SK-N-SH treated with all-trans-retinoic acid at 6 μM for 48 hours (cell line): ENCODE measurements at regions not wholly inside any gene's neighbourhood (a gene's known extent, or its start where the extent isn't known, plus 50 kb on each side); places are given as distances from the start of the nearest gene placed in this dataset.

Experiments
- ATAC-seq: fragments of 200-7000 bp; cut with Tn5 transposase; 3 replicates; pipeline ENCODE4 v1.9.1; 2020; ENCODE audit warnings: mild to moderate bottlenecking, moderate library complexity
- ARNTL ChIP-seq: fragments of 450-650 bp; formaldehyde crosslinking; IDR thresholded peaks from 2 replicates; pipeline ENCODE4 v1.5.0; 2020; ENCODE audit warnings: low read depth, mild to moderate bottlenecking, moderate library complexity, borderline replicate concordance
- BACH2 ChIP-seq: fragments of 250-450 bp; sonication (Bioruptor Pico); IDR thresholded peaks from 2 replicates; pipeline ENCODE4 v1.9.0; 2021; ENCODE audit warnings: mild to moderate bottlenecking, borderline replicate concordance
- CSDC2 ChIP-seq: fragments of 250-450 bp; sonication (Bioruptor Pico); IDR thresholded peaks from 2 replicates; pipeline ENCODE4 v1.5.0; 2020; ENCODE audit warnings: mild to moderate bottlenecking, moderate library complexity
- ESRRG ChIP-seq: fragments of 250-450 bp; sonication (Bioruptor Pico); IDR thresholded peaks from 2 replicates; pipeline ENCODE4 v1.6.1; 2021; ENCODE audit warnings: mild to moderate bottlenecking
- GLIS3 ChIP-seq: fragments of 250-450 bp; sonication (Bioruptor Pico); IDR thresholded peaks from 2 replicates; pipeline ENCODE4 v1.5.0; 2020; ENCODE audit warnings: mild to moderate bottlenecking, moderate library complexity
- ISL1 ChIP-seq: fragments of 250-450 bp; sonication (Bioruptor Pico); IDR thresholded peaks from 2 replicates; pipeline ENCODE4 v2.1.2; 2022; ENCODE audit warnings: mild to moderate bottlenecking, moderate library complexity
- OSR1 ChIP-seq: fragments of 250-450 bp; sonication (Bioruptor Pico); IDR thresholded peaks from 2 replicates; pipeline ENCODE4 v1.8.0; 2022; ENCODE audit warnings: moderate library complexity, mild to moderate bottlenecking, inconsistent platforms
- PPARA ChIP-seq: fragments of 250-450 bp; sonication (Bioruptor Pico); IDR thresholded peaks from 2 replicates; pipeline ENCODE4 v1.5.0; 2020; ENCODE audit warnings: mild to moderate bottlenecking, borderline replicate concordance
- RARB ChIP-seq: fragments of 250-450 bp; sonication (Bioruptor Pico); IDR thresholded peaks from 2 replicates; pipeline ENCODE4 v1.8.0; 2021; ENCODE audit warnings: mild to moderate bottlenecking, moderate library complexity
- SNAI2 ChIP-seq: fragments of 250-450 bp; sonication (Bioruptor Pico); IDR thresholded peaks from 2 replicates; pipeline ENCODE4 v1.5.0; 2020; ENCODE audit warnings: mild to moderate bottlenecking, moderate library complexity
- TCF4 ChIP-seq: fragments of 250-450 bp; sonication (Bioruptor Pico); IDR thresholded peaks from 2 replicates; pipeline ENCODE4 v1.8.0; 2021; ENCODE audit warnings: mild to moderate bottlenecking, moderate library complexity, borderline replicate concordance
- TOX ChIP-seq: fragments of 250-450 bp; sonication (Bioruptor Pico); IDR thresholded peaks from 2 replicates; pipeline ENCODE4 v1.8.0; 2021; ENCODE audit warnings: mild to moderate bottlenecking, moderate library complexity, borderline replicate concordance
- ZC3H10 ChIP-seq: fragments of 250-450 bp; sonication (Bioruptor Pico); IDR thresholded peaks from 2 replicates; pipeline ENCODE4 v1.5.1; 2021; ENCODE audit warnings: mild to moderate bottlenecking, moderate library complexity
- ZFP3 ChIP-seq: fragments of 250-450 bp; sonication (Bioruptor Pico); IDR thresholded peaks from 2 replicates; pipeline ENCODE4 v1.5.0; 2020; ENCODE audit warnings: mild to moderate bottlenecking, moderate library complexity
- ZFP30 ChIP-seq: fragments of 450-650 bp; formaldehyde crosslinking; IDR thresholded peaks from 2 replicates; pipeline ENCODE4 v1.5.0; 2022; ENCODE audit warnings: mild to moderate bottlenecking, moderate library complexity
- ZNF70 ChIP-seq: fragments of 450-650 bp; formaldehyde crosslinking; IDR thresholded peaks from 2 replicates; pipeline ENCODE4 v1.5.0; 2020; ENCODE audit warnings: mild to moderate bottlenecking, moderate library complexity
- ZNF8 ChIP-seq: fragments of 450-650 bp; formaldehyde crosslinking; IDR thresholded peaks from 2 replicates; pipeline ENCODE4 v1.5.0; 2020; ENCODE audit warnings: mild to moderate bottlenecking, moderate library complexity
- TF ChIP-seq, protein P1 (sequence below): fragments of 250-450 bp; sonication (Bioruptor Pico); IDR thresholded peaks from 2 replicates; pipeline ENCODE4 v1.8.0; 2021; ENCODE audit warnings: low read depth, mild to moderate bottlenecking, moderate library complexity, borderline replicate concordance
- TF ChIP-seq, protein P2 (sequence below): fragments of 250-450 bp; sonication (Bioruptor Pico); IDR thresholded peaks from 2 replicates; pipeline ENCODE4 v1.5.0; 2020; ENCODE audit warnings: mild to moderate bottlenecking, moderate library complexity
- TF ChIP-seq, protein P3 (sequence below): fragments of 250-450 bp; sonication (Bioruptor Pico); IDR thresholded peaks from 2 replicates; pipeline ENCODE4 v1.8.0; 2020; ENCODE audit warnings: mild to moderate bottlenecking, moderate library complexity, borderline replicate concordance
- TF ChIP-seq, protein P4 (sequence below): fragments of 250-450 bp; sonication (Bioruptor Pico); IDR thresholded peaks from 2 replicates; pipeline ENCODE4 v1.5.1; 2020; ENCODE audit warnings: low read depth, mild to moderate bottlenecking, moderate library complexity

DNA sequence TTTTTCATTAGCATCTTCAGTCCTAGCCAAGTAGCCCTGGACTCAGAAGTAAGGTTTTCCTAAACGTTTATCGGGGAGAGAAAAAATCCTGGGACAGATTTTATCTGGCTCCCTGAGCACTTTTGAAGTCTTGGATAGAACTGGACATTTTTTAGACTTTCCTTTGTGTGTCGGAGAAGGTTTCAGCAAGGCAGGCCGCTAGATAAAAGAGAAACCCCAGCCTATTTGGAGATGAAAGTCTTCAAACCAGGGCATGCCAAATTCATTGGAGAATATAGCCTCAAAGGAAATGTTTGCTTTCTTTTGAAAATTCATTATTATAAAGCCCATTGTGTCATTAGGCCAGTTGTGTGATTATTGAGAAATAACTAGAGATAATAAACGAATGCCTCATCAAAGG, 228.1 kb downstream of the BAMBI start:
- TF ChIP-seq ESRRG, result no peak
- TF ChIP-seq, protein P1, sequence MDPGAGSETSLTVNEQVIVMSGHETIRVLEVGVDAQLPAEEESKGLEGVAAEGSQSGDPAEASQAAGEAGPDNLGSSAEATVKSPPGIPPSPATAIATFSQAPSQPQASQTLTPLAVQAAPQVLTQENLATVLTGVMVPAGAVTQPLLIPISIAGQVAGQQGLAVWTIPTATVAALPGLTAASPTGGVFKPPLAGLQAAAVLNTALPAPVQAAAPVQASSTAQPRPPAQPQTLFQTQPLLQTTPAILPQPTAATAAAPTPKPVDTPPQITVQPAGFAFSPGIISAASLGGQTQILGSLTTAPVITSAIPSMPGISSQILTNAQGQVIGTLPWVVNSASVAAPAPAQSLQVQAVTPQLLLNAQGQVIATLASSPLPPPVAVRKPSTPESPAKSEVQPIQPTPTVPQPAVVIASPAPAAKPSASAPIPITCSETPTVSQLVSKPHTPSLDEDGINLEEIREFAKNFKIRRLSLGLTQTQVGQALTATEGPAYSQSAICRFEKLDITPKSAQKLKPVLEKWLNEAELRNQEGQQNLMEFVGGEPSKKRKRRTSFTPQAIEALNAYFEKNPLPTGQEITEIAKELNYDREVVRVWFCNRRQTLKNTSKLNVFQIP (CRISPR knock-in tag), result no peak
- no peak for TF ChIP-seq ZNF70 (CRISPR knock-in tag)
- no peak for TF ChIP-seq TCF4 (CRISPR knock-in tag)
- ATAC-seq, result no peak

DNA sequence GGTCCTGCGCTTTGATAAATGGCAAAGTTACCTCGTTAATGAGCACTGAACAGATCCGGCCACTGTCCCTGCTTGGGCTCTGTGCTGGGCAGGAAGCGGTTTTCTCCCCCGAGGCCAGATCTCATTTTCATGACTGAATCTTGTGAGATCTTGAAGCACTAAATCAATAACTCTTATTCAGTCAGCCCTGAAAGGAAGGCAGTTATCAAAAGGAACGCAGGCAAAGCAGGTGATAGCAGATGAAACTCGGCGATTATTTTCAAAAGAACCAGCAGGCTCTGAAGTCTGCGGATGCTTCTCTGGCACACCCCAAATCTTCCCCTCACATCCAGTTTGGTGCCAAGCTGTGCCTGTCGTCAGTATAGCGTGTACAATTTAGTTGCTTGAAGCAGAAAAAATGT, 228.7 kb downstream of the BAMBI start:
- peak; percentile 24; the same call in 1 of the 2 replicates for TF ChIP-seq TCF4 (CRISPR knock-in tag)
- TF ChIP-seq ESRRG, result no peak
- TF ChIP-seq, protein P2, sequence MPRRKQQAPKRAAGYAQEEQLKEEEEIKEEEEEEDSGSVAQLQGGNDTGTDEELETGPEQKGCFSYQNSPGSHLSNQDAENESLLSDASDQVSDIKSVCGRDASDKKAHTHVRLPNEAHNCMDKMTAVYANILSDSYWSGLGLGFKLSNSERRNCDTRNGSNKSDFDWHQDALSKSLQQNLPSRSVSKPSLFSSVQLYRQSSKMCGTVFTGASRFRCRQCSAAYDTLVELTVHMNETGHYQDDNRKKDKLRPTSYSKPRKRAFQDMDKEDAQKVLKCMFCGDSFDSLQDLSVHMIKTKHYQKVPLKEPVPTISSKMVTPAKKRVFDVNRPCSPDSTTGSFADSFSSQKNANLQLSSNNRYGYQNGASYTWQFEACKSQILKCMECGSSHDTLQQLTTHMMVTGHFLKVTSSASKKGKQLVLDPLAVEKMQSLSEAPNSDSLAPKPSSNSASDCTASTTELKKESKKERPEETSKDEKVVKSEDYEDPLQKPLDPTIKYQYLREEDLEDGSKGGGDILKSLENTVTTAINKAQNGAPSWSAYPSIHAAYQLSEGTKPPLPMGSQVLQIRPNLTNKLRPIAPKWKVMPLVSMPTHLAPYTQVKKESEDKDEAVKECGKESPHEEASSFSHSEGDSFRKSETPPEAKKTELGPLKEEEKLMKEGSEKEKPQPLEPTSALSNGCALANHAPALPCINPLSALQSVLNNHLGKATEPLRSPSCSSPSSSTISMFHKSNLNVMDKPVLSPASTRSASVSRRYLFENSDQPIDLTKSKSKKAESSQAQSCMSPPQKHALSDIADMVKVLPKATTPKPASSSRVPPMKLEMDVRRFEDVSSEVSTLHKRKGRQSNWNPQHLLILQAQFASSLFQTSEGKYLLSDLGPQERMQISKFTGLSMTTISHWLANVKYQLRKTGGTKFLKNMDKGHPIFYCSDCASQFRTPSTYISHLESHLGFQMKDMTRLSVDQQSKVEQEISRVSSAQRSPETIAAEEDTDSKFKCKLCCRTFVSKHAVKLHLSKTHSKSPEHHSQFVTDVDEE (CRISPR knock-in tag), result 0 out of 2 replicates have a peak, but pooled peaks have one; percentile 50
- ATAC-seq, result peak; percentile 52; the same call in 2 of the 3 replicates

DNA sequence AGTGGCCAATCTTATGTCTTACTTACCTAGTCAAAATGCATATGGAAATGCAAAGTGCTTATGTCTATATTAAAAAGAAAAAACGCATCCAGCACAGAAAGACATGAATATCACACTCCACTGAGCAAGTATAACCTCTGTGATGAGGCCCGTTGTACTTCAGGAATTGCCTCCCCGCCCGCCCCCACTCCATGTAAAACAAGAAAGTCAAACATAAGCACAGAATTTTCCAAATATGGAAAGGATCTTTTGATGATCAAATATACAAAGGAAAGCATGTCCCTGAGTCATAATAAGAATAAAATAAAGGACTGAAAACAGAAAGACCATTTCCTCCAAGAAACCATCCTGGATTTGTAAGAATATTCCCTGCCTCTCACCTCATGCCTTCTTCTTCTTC, 229.1 kb downstream of the BAMBI start:
- TF ChIP-seq RARB (CRISPR knock-in tag), result no peak
- TF ChIP-seq, protein P2 (CRISPR knock-in tag), result no peak
- TF ChIP-seq CSDC2 (CRISPR knock-in tag), result no peak
- no peak for TF ChIP-seq BACH2 (CRISPR knock-in tag)
- TF ChIP-seq, protein P3, sequence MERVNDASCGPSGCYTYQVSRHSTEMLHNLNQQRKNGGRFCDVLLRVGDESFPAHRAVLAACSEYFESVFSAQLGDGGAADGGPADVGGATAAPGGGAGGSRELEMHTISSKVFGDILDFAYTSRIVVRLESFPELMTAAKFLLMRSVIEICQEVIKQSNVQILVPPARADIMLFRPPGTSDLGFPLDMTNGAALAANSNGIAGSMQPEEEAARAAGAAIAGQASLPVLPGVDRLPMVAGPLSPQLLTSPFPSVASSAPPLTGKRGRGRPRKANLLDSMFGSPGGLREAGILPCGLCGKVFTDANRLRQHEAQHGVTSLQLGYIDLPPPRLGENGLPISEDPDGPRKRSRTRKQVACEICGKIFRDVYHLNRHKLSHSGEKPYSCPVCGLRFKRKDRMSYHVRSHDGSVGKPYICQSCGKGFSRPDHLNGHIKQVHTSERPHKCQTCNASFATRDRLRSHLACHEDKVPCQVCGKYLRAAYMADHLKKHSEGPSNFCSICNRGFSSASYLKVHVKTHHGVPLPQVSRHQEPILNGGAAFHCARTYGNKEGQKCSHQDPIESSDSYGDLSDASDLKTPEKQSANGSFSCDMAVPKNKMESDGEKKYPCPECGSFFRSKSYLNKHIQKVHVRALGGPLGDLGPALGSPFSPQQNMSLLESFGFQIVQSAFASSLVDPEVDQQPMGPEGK (CRISPR knock-in tag), result no peak
- TF ChIP-seq, protein P4, sequence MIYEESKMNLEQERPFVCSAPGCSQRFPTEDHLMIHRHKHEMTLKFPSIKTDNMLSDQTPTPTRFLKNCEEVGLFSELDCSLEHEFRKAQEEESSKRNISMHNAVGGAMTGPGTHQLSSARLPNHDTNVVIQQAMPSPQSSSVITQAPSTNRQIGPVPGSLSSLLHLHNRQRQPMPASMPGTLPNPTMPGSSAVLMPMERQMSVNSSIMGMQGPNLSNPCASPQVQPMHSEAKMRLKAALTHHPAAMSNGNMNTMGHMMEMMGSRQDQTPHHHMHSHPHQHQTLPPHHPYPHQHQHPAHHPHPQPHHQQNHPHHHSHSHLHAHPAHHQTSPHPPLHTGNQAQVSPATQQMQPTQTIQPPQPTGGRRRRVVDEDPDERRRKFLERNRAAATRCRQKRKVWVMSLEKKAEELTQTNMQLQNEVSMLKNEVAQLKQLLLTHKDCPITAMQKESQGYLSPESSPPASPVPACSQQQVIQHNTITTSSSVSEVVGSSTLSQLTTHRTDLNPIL (CRISPR knock-in tag), result no peak
- no peak for TF ChIP-seq TOX (CRISPR knock-in tag)
- no peak for TF ChIP-seq ISL1 (CRISPR knock-in tag)
- TF ChIP-seq OSR1 (CRISPR knock-in tag), result no peak
- TF ChIP-seq ZFP3 (CRISPR knock-in tag), result no peak
- no peak for TF ChIP-seq PPARA (CRISPR knock-in tag)
- no peak for TF ChIP-seq ARNTL
- TF ChIP-seq ZC3H10, result no peak
- no peak for TF ChIP-seq GLIS3 (CRISPR knock-in tag)
- TF ChIP-seq TCF4 (CRISPR knock-in tag), result no peak
- TF ChIP-seq ZFP30 (CRISPR knock-in tag), result no peak
- no peak for TF ChIP-seq ZNF70 (CRISPR knock-in tag)
- TF ChIP-seq SNAI2 (CRISPR knock-in tag), result no peak
- TF ChIP-seq ZNF8, result no peak
- TF ChIP-seq, all 23 proteins: peak for 0
- ATAC-seq, result peak; percentile 15; the same call in 2 of the 3 replicates
